GM21526 (cell line): ENCODE measurements at regions not wholly inside any gene's neighbourhood (a gene's known extent, or its start where the extent isn't known, plus 50 kb on each side); places are given as distances from the start of the nearest gene placed in this dataset.

Experiments used
- ATAC-seq: cut with Tn5 transposase; IDR thresholded peaks from one replicate; pipeline ENCODE4 v1.9.1; 2021; ENCODE audit warnings: moderate library complexity; ENCODE audit not compliant: unreplicated experiment, low FRiP score

GRCh38 chr9:103372828-103373227 is 377.7 kb downstream of the CYLC2 start:
- ATAC-seq = no peak

DNA sequence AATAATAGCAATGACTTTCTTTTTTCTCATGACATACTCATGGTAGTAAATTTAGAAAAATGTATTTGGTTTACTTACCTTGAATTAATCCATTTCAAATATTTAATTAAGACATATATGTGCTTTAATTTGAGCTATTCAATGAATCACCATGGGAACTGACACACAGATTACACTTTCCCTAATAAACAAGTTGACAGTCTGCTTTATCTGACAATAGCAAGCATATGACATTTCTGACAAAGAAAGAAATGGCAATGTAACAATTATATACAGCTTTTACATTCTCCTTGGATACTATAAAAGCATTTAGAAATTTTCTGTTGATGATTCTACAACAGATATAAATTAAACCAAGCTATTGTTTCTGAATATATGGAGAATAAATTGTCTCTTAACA is 382.5 kb downstream of the CYLC2 start:
- no peak for ATAC-seq

- peak; percentile 98 for ATAC-seq
Measured at GRCh38 chr9:103397868-103398600, 402.9 kb downstream of the CYLC2 start.

- no peak for ATAC-seq
Measured at GRCh38 chr9:103399535-103399934, 404.4 kb downstream of the CYLC2 start.

DNA sequence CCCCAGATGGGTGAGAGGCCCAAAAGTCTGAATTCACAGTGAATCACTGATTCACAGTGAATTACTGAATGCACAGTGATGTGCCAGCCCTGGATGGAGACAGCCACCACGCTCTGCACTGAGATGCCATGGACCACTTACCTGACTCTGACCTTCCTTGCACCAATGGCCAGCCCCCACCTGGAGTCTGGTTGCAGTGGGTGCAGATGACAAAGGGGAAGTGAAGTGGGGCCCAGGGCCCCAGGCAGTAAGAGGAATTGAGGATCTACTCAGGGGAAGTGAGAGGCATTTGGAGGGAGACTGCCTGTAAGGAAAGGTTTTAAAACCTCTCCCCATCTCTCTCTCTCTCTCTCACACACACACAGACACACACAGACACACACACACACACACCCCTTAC is 412.1 kb downstream of the CYLC2 start:
- ATAC-seq = no peak

- no peak for ATAC-seq
Measured at GRCh38 chr9:103410059-103410458, 414.9 kb downstream of the CYLC2 start.

DNA sequence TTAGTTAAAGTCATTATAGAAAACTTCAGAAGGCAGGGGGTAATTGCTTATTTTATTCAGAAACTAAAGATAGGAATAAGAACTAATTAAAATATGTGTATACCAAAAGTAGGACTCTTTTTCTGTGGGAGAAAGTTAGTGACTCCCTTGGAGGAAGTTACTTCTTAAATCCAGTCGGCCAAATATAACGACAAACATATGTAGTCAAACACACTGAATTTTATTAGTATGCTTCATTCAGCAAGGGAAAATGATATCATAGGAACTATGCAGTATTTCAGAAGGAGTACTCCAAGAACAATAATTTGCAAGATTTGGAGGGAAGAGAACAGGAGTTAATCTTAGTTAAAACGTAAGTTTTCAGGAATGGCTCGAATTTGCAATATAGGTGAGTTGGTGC is 432.6 kb downstream of the CYLC2 start:
- no peak for ATAC-seq

- no peak for ATAC-seq
Measured at GRCh38 chr9:103430469-103430868, 435.3 kb downstream of the CYLC2 start.

- ATAC-seq = no peak
Measured at GRCh38 chr9:103431809-103432208, 436.7 kb downstream of the CYLC2 start.

DNA sequence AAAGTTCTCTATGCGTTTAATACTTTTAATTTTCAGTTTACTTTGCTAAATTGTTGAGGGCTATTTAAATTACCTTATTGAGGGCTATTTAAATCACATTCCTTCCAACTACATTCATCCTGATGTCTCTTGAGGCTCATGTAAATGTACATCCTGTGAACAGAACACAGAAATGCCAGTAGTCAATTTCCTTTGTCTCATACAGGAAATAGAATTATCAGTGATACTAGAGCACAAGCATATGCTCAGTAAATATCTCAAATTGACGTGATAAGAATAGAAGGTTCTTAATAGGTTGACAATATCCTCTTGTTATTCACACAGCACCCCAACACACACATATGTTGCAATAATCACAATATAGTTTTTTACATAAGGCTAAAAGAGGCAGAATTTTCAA is 449.0 kb downstream of the CYLC2 start:
- ATAC-seq = no peak

DNA sequence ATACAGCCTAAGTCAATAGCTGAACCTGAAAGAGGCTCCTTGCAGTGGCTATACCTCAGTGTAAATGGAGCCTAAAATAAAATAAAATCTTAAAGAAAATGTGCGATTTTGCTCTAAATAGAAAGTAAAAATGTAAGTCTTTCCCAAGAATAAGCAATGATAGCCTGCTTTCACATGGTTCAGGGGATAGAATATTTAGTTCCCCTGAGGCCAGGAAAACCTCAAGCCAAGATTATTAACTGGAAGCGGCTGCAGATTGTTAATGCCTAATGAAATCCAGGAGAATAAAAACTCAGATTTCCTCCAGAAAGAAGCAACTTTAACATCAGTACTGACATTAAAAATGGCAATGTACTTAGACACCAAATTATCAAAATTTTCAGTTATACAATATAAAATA is 463.7 kb downstream of the CYLC2 start:
- no peak for ATAC-seq

- no peak for ATAC-seq
Measured at GRCh38 chr9:103471241-103471640, 476.1 kb downstream of the CYLC2 start.

GRCh38 chr9:103474156-103474555 is 479.0 kb downstream of the CYLC2 start:
- no peak for ATAC-seq

DNA sequence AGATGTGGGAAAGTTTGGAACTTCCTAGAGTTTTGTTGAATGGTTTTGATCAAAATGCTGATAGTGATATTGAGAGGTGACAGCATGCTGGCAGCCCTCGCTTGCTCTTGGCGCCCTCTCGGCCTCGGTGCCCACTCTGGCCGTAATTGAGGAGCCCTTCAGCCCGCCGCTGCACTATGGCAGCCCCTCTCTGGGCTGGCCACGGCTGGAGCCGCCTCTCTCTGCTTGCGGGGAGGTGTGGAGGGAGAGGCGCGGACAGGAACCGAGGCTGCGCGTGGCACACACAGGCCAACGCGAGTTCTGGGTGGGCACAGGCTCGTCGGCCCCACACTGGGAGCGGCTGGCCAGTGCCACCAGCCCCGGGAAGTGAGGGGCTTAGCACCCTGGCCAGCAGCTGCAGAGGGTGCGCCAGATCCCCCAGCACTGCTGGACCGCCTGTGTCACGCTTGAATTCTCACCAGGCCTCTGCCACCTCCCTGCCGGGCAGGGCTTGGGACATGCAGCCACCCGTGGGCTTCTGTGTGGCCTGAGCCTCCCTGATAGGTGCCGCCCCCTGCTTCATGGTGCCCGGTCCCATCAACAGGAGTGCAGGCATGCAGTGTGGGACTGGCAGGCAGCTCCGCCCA is 488.5 kb downstream of the CYLC2 start:
- no peak for ATAC-seq

GRCh38 chr9:103485138-103485537 is 490.0 kb downstream of the CYLC2 start:
- ATAC-seq = no peak

DNA sequence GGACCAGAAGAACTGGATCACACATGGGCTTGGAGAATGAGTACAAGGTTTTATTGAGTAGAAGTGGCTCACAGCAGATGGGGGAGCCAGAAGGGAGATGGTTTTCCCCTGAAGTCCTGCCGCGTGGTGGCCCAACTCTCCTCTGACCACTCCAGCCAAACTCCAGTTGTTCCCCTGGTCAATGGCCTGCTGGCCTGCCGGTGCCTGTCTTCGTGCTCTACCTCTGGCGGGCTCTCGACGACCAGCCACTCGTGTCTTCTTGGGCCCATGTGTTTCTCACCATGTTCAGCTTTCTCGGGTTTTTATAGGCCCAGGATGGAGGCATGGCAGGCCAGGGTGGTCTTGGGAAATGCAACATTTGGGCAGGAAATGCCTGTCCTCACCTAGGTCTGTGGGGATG is 519.6 kb downstream of the CYLC2 start:
- ATAC-seq = no peak

GRCh38 chr9:103522409-103522808 is 527.3 kb downstream of the CYLC2 start:
- no peak for ATAC-seq

GRCh38 chr9:103530934-103531333 is 535.8 kb downstream of the CYLC2 start:
- no peak for ATAC-seq

- ATAC-seq = no peak
Measured at GRCh38 chr9:103533318-103533717, 538.2 kb downstream of the CYLC2 start.

- ATAC-seq = no peak
Measured at GRCh38 chr9:103537426-103537825, 542.3 kb downstream of the CYLC2 start.

- ATAC-seq = no peak
Measured at GRCh38 chr9:103545260-103545659, 548.8 kb upstream of the SMC2 start.

- ATAC-seq = no peak
Measured at GRCh38 chr9:103552712-103553111, 541.4 kb upstream of the SMC2 start.
